HG02852 (cell line): ENCODE measurements at regions not wholly inside any gene's neighbourhood (a gene's known extent, or its start where the extent isn't known, plus 50 kb on each side); places are given as distances from the start of the nearest gene placed in this dataset.

ENCODE experiments used
- ATAC-seq: cut with Tn5 transposase; IDR thresholded peaks from one replicate; pipeline ENCODE4 v1.9.1; 2021; ENCODE audit warnings: mild to moderate bottlenecking, moderate library complexity; ENCODE audit not compliant: unreplicated experiment

GRCh38 chr13:107365466-107366215, 797.7 kb upstream of the ARGLU1 start:
- no peak for ATAC-seq

GRCh38 chr13:107364658-107365057, 796.7 kb upstream of the ARGLU1 start:
- ATAC-seq, result no peak

GRCh38 chr13:107361666-107362065, 793.7 kb upstream of the ARGLU1 start:
- ATAC-seq, result no peak

- ATAC-seq, result no peak
Measured at GRCh38 chr13:107360010-107360409, 792.1 kb upstream of the ARGLU1 start.

- no peak for ATAC-seq
Measured at GRCh38 chr13:107358866-107359265, 790.9 kb upstream of the ARGLU1 start.

- no peak for ATAC-seq
Measured at GRCh38 chr13:107351305-107351704, 783.4 kb upstream of the ARGLU1 start.

- ATAC-seq, result no peak
Measured at GRCh38 chr13:107348925-107349324, 781.0 kb upstream of the ARGLU1 start.

GRCh38 chr13:107348471-107348870, 780.5 kb upstream of the ARGLU1 start:
- no peak for ATAC-seq

- no peak for ATAC-seq
Measured at GRCh38 chr13:107347641-107348369, 779.9 kb upstream of the ARGLU1 start.

- ATAC-seq, result no peak
Measured at GRCh38 chr13:107342747-107343146, 774.8 kb upstream of the ARGLU1 start.

GRCh38 chr13:107339209-107339608, 771.3 kb upstream of the ARGLU1 start:
- no peak for ATAC-seq

GRCh38 chr13:107332188-107332587, 764.3 kb upstream of the ARGLU1 start:
- ATAC-seq, result no peak

- ATAC-seq, result no peak
Measured at GRCh38 chr13:107331359-107331758, 763.4 kb upstream of the ARGLU1 start.

GRCh38 chr13:107330484-107330883, 762.5 kb upstream of the ARGLU1 start:
- no peak for ATAC-seq

- ATAC-seq, result no peak
Measured at GRCh38 chr13:107329991-107330390, 762.1 kb upstream of the ARGLU1 start.

GRCh38 chr13:107324416-107325204, 756.7 kb upstream of the ARGLU1 start:
- no peak for ATAC-seq

- no peak for ATAC-seq
Measured at GRCh38 chr13:107322228-107322627, 754.3 kb upstream of the ARGLU1 start.

GRCh38 chr13:107305178-107305577, 737.2 kb upstream of the ARGLU1 start:
- no peak for ATAC-seq

- ATAC-seq, result no peak
Measured at GRCh38 chr13:107301724-107302374, 733.9 kb upstream of the ARGLU1 start.

- ATAC-seq, result no peak
Measured at GRCh38 chr13:107299717-107300116, 731.8 kb upstream of the ARGLU1 start.

GRCh38 chr13:107296804-107297203, 728.9 kb upstream of the ARGLU1 start:
- ATAC-seq, result no peak
